Upper lobe of left lung (tissue), 6 donors: ENCODE measurements at regions not wholly inside any gene's neighbourhood (a gene's known extent, or its start where the extent isn't known, plus 50 kb on each side); places are given as distances from the start of the nearest gene placed in this dataset.
"Not testable (repeated sequence)": the region's sequence is repeated elsewhere in the genome, so short reads cannot be mapped to it uniquely, and the experiment has no call there.

Experiments
- ATAC-seq, 2 donors: fragments of 200-7000 bp; cut with Tn5 transposase; one replicate each; pipeline ENCODE4 v1.9.1; 2022; ENCODE audit warnings: mild to moderate bottlenecking in 2 of 2, moderate library complexity in 2 of 2; ENCODE audit not compliant: low FRiP score in 2 of 2
- DNase-seq, 2 donors: peaks; one replicate each; pipeline ENCODE4 v3.0.0-alpha.2; 2019 to 2020
- H3K27ac ChIP-seq, 4 donors: fragments of 200-600 bp; sonication (generic); one replicate each; pipeline ENCODE4 v1.5.1; 2016 to 2019
- H3K27me3 ChIP-seq, 4 donors: fragments of 200-600 bp; sonication (generic); one replicate each; pipeline ENCODE4 v1.5.1; 2017 to 2019
- H3K36me3 ChIP-seq, 4 donors: fragments of 200-600 bp; sonication (generic); one replicate each; pipeline ENCODE4 v1.5.1; 2016 to 2019
- H3K4me1 ChIP-seq, 4 donors: fragments of 200-600 bp; sonication (generic); one replicate each; pipeline ENCODE4 v1.5.1; 2018 to 2019
- H3K4me3 ChIP-seq, 4 donors: fragments of 200-600 bp; sonication (generic); one replicate each; pipeline ENCODE4 v1.5.1; 2017 to 2019; ENCODE audit warnings: mild to moderate bottlenecking in 2 of 4, moderate library complexity in 1 of 4
- H3K9me3 ChIP-seq, 4 donors: fragments of 200-600 bp; sonication (generic); one replicate each; pipeline ENCODE4 v1.5.1; 2018 to 2019
- CTCF ChIP-seq, 6 experiments: fragments of 450-650 bp in 4 of 6; fragments of 200-600 bp in 2 of 6; sonication (generic) in 2 of 6; IDR thresholded peaks; one replicate each; pipeline ENCODE4 v1.5.1; 2016 to 2019; ENCODE audit warnings: antibody characterized with exemption in 6 of 6
- EP300 ChIP-seq, 4 donors: sonication (generic); formaldehyde crosslinking; IDR thresholded peaks; one replicate each; pipeline ENCODE4 v1.5.1; 2017; ENCODE audit warnings: antibody characterized with exemption in 4 of 4, control low read depth in 2 of 4
- POLR2A ChIP-seq, 4 donors: fragments of 450-650 bp; IDR thresholded peaks; one replicate each; pipeline ENCODE4 v1.5.1; 2016 to 2017; ENCODE audit warnings: antibody characterized with exemption in 4 of 4, mild to moderate bottlenecking in 2 of 4
- POLR2AphosphoS5 ChIP-seq, 2 donors: sonication (generic); formaldehyde crosslinking; IDR thresholded peaks; one replicate each; pipeline ENCODE4 v1.5.1; 2017; ENCODE audit warnings: antibody characterized with exemption in 2 of 2
- WGBS, 2 donors: methylation state at CpG; one replicate each; pipeline ENCODE4 v1.1.5; 2017 to 2018; 5-methylcytosine and 5-hydroxymethylcytosine counted together
- donor health status: DM: no; HTN: no; CAD: no; lungs with moderate emphysema.
- donor health status: DM: no; HTN: yes; CAD: no; lungs with severe emphysema.

- 83 to 90% methylated on average over 5 of the region's 5 CpGs for whole genome bisulfite sequencing, 2 donors
- Histone ChIP-seq H3K36me3 (no peaks in the 10 kb centered on the region), H3K4me1 (no peaks in the 10 kb centered on the region), H3K27ac (no peak overlapping the region), H3K9me3 (no peaks in the 10 kb centered on the region), H3K27me3 (no peaks in the 10 kb centered on the region), H3K4me3 (no peak overlapping the region)
- TF ChIP-seq POLR2A (IDR thresholded peaks at IDR 0.05), result no peak
- no peak for TF ChIP-seq EP300 (IDR thresholded peaks at IDR 0.05)
- ATAC-seq, result no peak
- no peak for DNase-seq
Measured at GRCh38 chr7:76142861-76143260, 58.8 kb upstream of the SRRM3 start.

- not testable (repeated sequence) for H3K9me3 ChIP-seq, H3K4me3 ChIP-seq, ATAC-seq, H3K4me1 ChIP-seq, H3K27ac ChIP-seq, H3K27me3 ChIP-seq, DNase-seq, H3K36me3 ChIP-seq
- 74 to 78% methylated on average over 5 of the region's 5 CpGs for WGBS, 2 donors
Measured at GRCh38 chr7:76144664-76145270, 56.9 kb upstream of the SRRM3 start.

- Histone ChIP-seq H3K27ac (no peak overlapping the region), H3K27me3 (peaks cover 0 to 5% (median 1%) of the 10 kb centered on the region in 4 donors), H3K9me3 (no peaks in the 10 kb centered on the region), H3K4me1 (no peaks in the 10 kb centered on the region), H3K36me3 (no peaks in the 10 kb centered on the region), H3K4me3 (no peak overlapping the region)
- DNase-seq, result no peak
- 71 to 77% methylated on average over 4 of the region's 4 CpGs for WGBS, 2 donors
- TF ChIP-seq POLR2A (IDR thresholded peaks at IDR 0.05) (no peak), POLR2AphosphoS5 (IDR thresholded peaks at IDR 0.05) (no peak), CTCF (IDR thresholded peaks at IDR 0.05) (no peak), EP300 (IDR thresholded peaks at IDR 0.05) (no peak)
- ATAC-seq, result no peak
Measured at GRCh38 chr7:76146374-76146773, 55.3 kb upstream of the SRRM3 start.

- not testable (repeated sequence) for H3K4me1 ChIP-seq, H3K36me3 ChIP-seq, H3K4me3 ChIP-seq, DNase-seq, ATAC-seq, H3K9me3 ChIP-seq, H3K27me3 ChIP-seq, H3K27ac ChIP-seq
- 86 to 90% methylated on average over 3 of the region's 3 CpGs for WGBS, 2 donors
Measured at GRCh38 chr7:76148947-76149346, 52.7 kb upstream of the SRRM3 start.

- DNase-seq, result peak in 1 of 2 donors; percentile 76
- Histone ChIP-seq H3K4me1 (no peaks in the 10 kb centered on the region), H3K36me3 (no peaks in the 10 kb centered on the region), H3K9me3 (no peaks in the 10 kb centered on the region), H3K27ac (no peak overlapping the region), H3K27me3 (peaks cover 0 to 5% (median 1%) of the 10 kb centered on the region in 4 donors), H3K4me3 (peak overlapping the region in 1 of 4 donors; percentile 6)
- no peak for TF ChIP-seq CTCF (IDR thresholded peaks at IDR 0.05)
- no peak for TF ChIP-seq POLR2A (IDR thresholded peaks at IDR 0.05)
- no peak for TF ChIP-seq POLR2AphosphoS5 (IDR thresholded peaks at IDR 0.05)
- 51 to 68% methylated on average over 16 to 37 of the region's 53 CpGs for WGBS, 2 donors
- no peak for ATAC-seq
Measured at GRCh38 chr7:76149847-76150691, 51.6 kb upstream of the SRRM3 start.
